HAP-1 (cell line): ENCODE measurements at regions not wholly inside any gene's neighbourhood (a gene's known extent, or its start where the extent isn't known, plus 50 kb on each side); places are given as distances from the start of the nearest gene placed in this dataset.

ENCODE experiments used
- DNase-seq, 2 experiments: peaks; one replicate each; pipeline ENCODE4 v3.0.0-alpha.2; 2016 to 2020; ENCODE audit warnings: low spot score in 2 of 2
- H3K27me3 ChIP-seq: fragments of 250-450 bp; sonication (Bioruptor Pico); 2 replicates; pipeline ENCODE4 v1.5.1; 2020; ENCODE audit warnings: low read depth, mild to moderate bottlenecking, moderate library complexity
- H3K36me3 ChIP-seq: fragments of 250-450 bp; sonication (Bioruptor Pico); replicated peaks from 2 replicates; pipeline ENCODE4 v1.5.1; 2020; ENCODE audit warnings: mild to moderate bottlenecking
- H3K4me1 ChIP-seq: fragments of 250-450 bp; sonication (Bioruptor Pico); 2 replicates; pipeline ENCODE4 v1.5.1; 2020; ENCODE audit warnings: mild to moderate bottlenecking
- H3K4me3 ChIP-seq: fragments of 250-450 bp; sonication (Bioruptor Pico); 2 replicates; pipeline ENCODE4 v1.5.1; 2020; ENCODE audit warnings: mild to moderate bottlenecking, moderate library complexity
- H3K9me3 ChIP-seq: fragments of 250-450 bp; sonication (Bioruptor Pico); 2 replicates; pipeline ENCODE4 v1.5.1; 2020; ENCODE audit warnings: mild to moderate bottlenecking, moderate library complexity
- in situ Hi-C: fragments of 300-500 bp; cut with MboI; formaldehyde crosslinking; loops from 3 replicates; pipeline ENCODE4 v1.14.3; 2020; ENCODE audit warnings: low sequenced_read_pairs, inconsistent platforms, mixed read lengths

- H3K27me3 ChIP-seq, result no peaks in the 10 kb centered on the region
- no peak overlapping the region for H3K4me3 ChIP-seq
- in situ Hi-C loops, result no loop called here
- H3K9me3 ChIP-seq, result no peaks in the 10 kb centered on the region
- no peak for DNase-seq
- H3K4me1 ChIP-seq, result peaks cover 5% of the 10 kb centered on the region
- H3K36me3 ChIP-seq, result no peaks in the 10 kb centered on the region
Measured at GRCh38 chr13:106331116-106331515, 204.3 kb downstream of the EFNB2 start.

GRCh38 chr13:106329941-106330340 is 205.5 kb downstream of the EFNB2 start:
- Histone ChIP-seq H3K4me1 (peaks cover 5% of the 10 kb centered on the region), H3K9me3 (no peaks in the 10 kb centered on the region), H3K36me3 (no peaks in the 10 kb centered on the region), H3K27me3 (no peaks in the 10 kb centered on the region), H3K4me3 (no peak overlapping the region)
- in situ Hi-C loops, result no loop called here
- no peak for DNase-seq

- no peak overlapping the region for H3K4me3 ChIP-seq
- in situ Hi-C loops, result no loop called here
Measured at GRCh38 chr13:106326751-106327150, 208.7 kb downstream of the EFNB2 start.

GRCh38 chr13:106324444-106324843 is 211.0 kb downstream of the EFNB2 start:
- Histone ChIP-seq H3K27me3 (no peaks in the 10 kb centered on the region), H3K4me1 (no peaks in the 10 kb centered on the region), H3K4me3 (no peak overlapping the region), H3K9me3 (no peaks in the 10 kb centered on the region; the same call in 1 of the 2 replicates), H3K36me3 (no peaks in the 10 kb centered on the region)
- in situ Hi-C loops, result no loop called here
- no peak for DNase-seq

More at GRCh38 chr13:106326751-106327150, 208.7 kb downstream of the EFNB2 start:
- no peaks in the 10 kb centered on the region for H3K9me3 ChIP-seq
- DNase-seq, result no peak
- no peaks in the 10 kb centered on the region for H3K36me3 ChIP-seq
- H3K27me3 ChIP-seq, result no peaks in the 10 kb centered on the region
- H3K4me1 ChIP-seq, result no peaks in the 10 kb centered on the region

- no peak overlapping the region for H3K4me3 ChIP-seq
- no peaks in the 10 kb centered on the region; the same call in 1 of the 2 replicates for H3K9me3 ChIP-seq
- no peaks in the 10 kb centered on the region for H3K4me1 ChIP-seq
- no peak for DNase-seq
- H3K36me3 ChIP-seq, result no peaks in the 10 kb centered on the region
- no peaks in the 10 kb centered on the region for H3K27me3 ChIP-seq
- in situ Hi-C loops, result no loop called here
Measured at GRCh38 chr13:106322628-106323027, 212.8 kb downstream of the EFNB2 start.

GRCh38 chr13:106318941-106319411 is 216.5 kb downstream of the EFNB2 start:
- in situ Hi-C loops, result no loop called here
- Histone ChIP-seq H3K9me3 (no peaks in the 10 kb centered on the region; the same call in 1 of the 2 replicates), H3K27me3 (no peaks in the 10 kb centered on the region), H3K4me1 (no peaks in the 10 kb centered on the region), H3K4me3 (no peak overlapping the region), H3K36me3 (no peaks in the 10 kb centered on the region)
- DNase-seq, result no peak

GRCh38 chr13:106314417-106314816 is 221.0 kb downstream of the EFNB2 start:
- no peak for DNase-seq
- in situ Hi-C loops, result no loop called here

GRCh38 chr13:106311004-106311403 is 224.5 kb downstream of the EFNB2 start:
- no peak for DNase-seq
- in situ Hi-C loops, result no loop called here

More at GRCh38 chr13:106314417-106314816, 221.0 kb downstream of the EFNB2 start:
- Histone ChIP-seq H3K27me3 (no peaks in the 10 kb centered on the region), H3K9me3 (no peaks in the 10 kb centered on the region), H3K4me1 (no peaks in the 10 kb centered on the region), H3K4me3 (no peak overlapping the region), H3K36me3 (no peaks in the 10 kb centered on the region)

GRCh38 chr13:106310291-106310865 is 225.1 kb downstream of the EFNB2 start:
- Histone ChIP-seq H3K36me3 (no peaks in the 10 kb centered on the region), H3K27me3 (peaks cover 3% of the 10 kb centered on the region; the same call in 1 of the 2 replicates), H3K4me1 (no peaks in the 10 kb centered on the region), H3K9me3 (no peaks in the 10 kb centered on the region), H3K4me3 (no peak overlapping the region)
- no peak for DNase-seq
- in situ Hi-C loops, result no loop called here

More at GRCh38 chr13:106311004-106311403, 224.5 kb downstream of the EFNB2 start:
- H3K27me3 ChIP-seq, result peaks cover under 1% of the 10 kb centered on the region; the same call in 1 of the 2 replicates
- no peaks in the 10 kb centered on the region for H3K4me1 ChIP-seq
- no peak overlapping the region for H3K4me3 ChIP-seq
- H3K9me3 ChIP-seq, result no peaks in the 10 kb centered on the region
- H3K36me3 ChIP-seq, result no peaks in the 10 kb centered on the region

- H3K4me1 ChIP-seq, result no peaks in the 10 kb centered on the region
- in situ Hi-C loops, result no loop called here
- no peaks in the 10 kb centered on the region for H3K36me3 ChIP-seq
- H3K9me3 ChIP-seq, result no peaks in the 10 kb centered on the region
- peaks cover 3% of the 10 kb centered on the region; the same call in 1 of the 2 replicates for H3K27me3 ChIP-seq
- no peak overlapping the region for H3K4me3 ChIP-seq
- DNase-seq, result no peak
Measured at GRCh38 chr13:106306748-106307277, 228.6 kb downstream of the EFNB2 start.

GRCh38 chr13:106302843-106303242 is 232.6 kb downstream of the EFNB2 start:
- DNase-seq, result no peak
- in situ Hi-C loops, result no loop called here
- Histone ChIP-seq H3K4me1 (no peaks in the 10 kb centered on the region), H3K4me3 (no peak overlapping the region), H3K9me3 (no peaks in the 10 kb centered on the region), H3K36me3 (no peaks in the 10 kb centered on the region), H3K27me3 (peaks cover 3% of the 10 kb centered on the region; the same call in 1 of the 2 replicates)

GRCh38 chr13:106302011-106302410 is 233.5 kb downstream of the EFNB2 start:
- Histone ChIP-seq H3K36me3 (no peaks in the 10 kb centered on the region), H3K4me1 (no peaks in the 10 kb centered on the region), H3K9me3 (no peaks in the 10 kb centered on the region), H3K4me3 (no peak overlapping the region), H3K27me3 (peaks cover 4% of the 10 kb centered on the region; the same call in 1 of the 2 replicates)
- in situ Hi-C loops, result no loop called here
- DNase-seq, result peak in 1 of 2 experiments; percentile 4

- Histone ChIP-seq H3K9me3 (no peaks in the 10 kb centered on the region), H3K4me1 (no peaks in the 10 kb centered on the region), H3K36me3 (no peaks in the 10 kb centered on the region), H3K4me3 (no peak overlapping the region), H3K27me3 (0 out of 2 replicates have a peak, but pooled peaks cover 2% of the 10 kb centered on the region)
- no peak for DNase-seq
- in situ Hi-C loops, result no loop called here
Measured at GRCh38 chr13:106299621-106300020, 235.8 kb downstream of the EFNB2 start.

- in situ Hi-C loops, result no loop called here
- H3K4me1 ChIP-seq, result no peaks in the 10 kb centered on the region
- no peak overlapping the region for H3K4me3 ChIP-seq
- H3K27me3 ChIP-seq, result 0 out of 2 replicates have a peak, but pooled peaks cover 2% of the 10 kb centered on the region
- DNase-seq, result no peak
- no peaks in the 10 kb centered on the region for H3K36me3 ChIP-seq
- no peaks in the 10 kb centered on the region for H3K9me3 ChIP-seq
Measured at GRCh38 chr13:106297283-106297682, 238.2 kb downstream of the EFNB2 start.
